AG09319 (cell line): ENCODE measurements at regions not wholly inside any gene's neighbourhood (a gene's known extent, or its start where the extent isn't known, plus 50 kb on each side); places are given as distances from the start of the nearest gene placed in this dataset.

Source experiments
- DNase-seq: peaks from one replicate; pipeline ENCODE4 v3.0.0-alpha.2; 2010; ENCODE audit warnings: low read depth; ENCODE audit errors: extremely low read depth
- CTCF ChIP-seq: IDR thresholded peaks from 2 replicates; pipeline ENCODE4 v1.5.1; 2011; ENCODE audit warnings: low read depth, mild to moderate bottlenecking, inconsistent platforms, low read length, moderate library complexity

- DNase-seq, result no peak
- no peak for TF ChIP-seq CTCF
Measured at GRCh38 chr6:140414966-140415620, 1040.6 kb upstream of the CITED2 start.

GRCh38 chr6:140403020-140403419, 1028.6 kb upstream of the CITED2 start:
- TF ChIP-seq CTCF, result no peak
- DNase-seq, result no peak

GRCh38 chr6:140401761-140402160, 1027.3 kb upstream of the CITED2 start:
- DNase-seq, result no peak
- TF ChIP-seq CTCF, result no peak

- TF ChIP-seq CTCF, result no peak
- DNase-seq, result no peak
Measured at GRCh38 chr6:140398076-140398475, 1023.6 kb upstream of the CITED2 start.

- DNase-seq, result no peak
- no peak for TF ChIP-seq CTCF
Measured at GRCh38 chr6:140397106-140397505, 1022.7 kb upstream of the CITED2 start.

- no peak for TF ChIP-seq CTCF
- DNase-seq, result no peak
Measured at GRCh38 chr6:140393665-140394540, 1019.5 kb upstream of the CITED2 start.

GRCh38 chr6:140388815-140389214, 1014.4 kb upstream of the CITED2 start:
- no peak for TF ChIP-seq CTCF

More at GRCh38 chr6:140388815-140389214, 1014.4 kb upstream of the CITED2 start:
- DNase-seq, result no peak
